ENCODE measurements at regions not wholly inside any gene's neighbourhood (a gene's known extent, or its start where the extent isn't known, plus 50 kb on each side); places are given as distances from the start of the nearest gene placed in this dataset.

DNA sequence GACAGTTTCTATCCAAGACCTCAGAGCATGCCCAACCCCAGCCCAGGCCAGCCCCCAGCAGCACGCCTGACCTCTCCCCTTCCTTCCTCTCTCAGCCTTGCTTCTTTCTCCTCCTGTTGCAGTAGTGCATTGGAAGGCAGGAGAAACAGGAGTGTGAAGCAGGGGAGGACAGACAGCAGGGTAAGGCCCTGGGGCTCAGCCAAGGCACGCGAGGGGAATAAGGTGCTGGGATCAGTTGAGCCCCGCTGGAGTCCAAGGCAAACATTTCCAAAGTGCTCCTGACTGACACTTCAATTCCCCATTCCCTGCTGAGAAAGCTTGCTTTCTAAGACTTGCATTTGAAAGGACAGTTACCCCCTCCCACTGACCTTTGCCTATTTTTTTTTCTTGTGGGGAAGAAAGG is 73.1 kb upstream of the OLFM4 start:
- ATAC-seq (ENCODE audit: low FRiP score) = no peak
- DNase-seq (ENCODE audit: low spot score) = no peak
- TF ChIP-seq, protein P1, sequence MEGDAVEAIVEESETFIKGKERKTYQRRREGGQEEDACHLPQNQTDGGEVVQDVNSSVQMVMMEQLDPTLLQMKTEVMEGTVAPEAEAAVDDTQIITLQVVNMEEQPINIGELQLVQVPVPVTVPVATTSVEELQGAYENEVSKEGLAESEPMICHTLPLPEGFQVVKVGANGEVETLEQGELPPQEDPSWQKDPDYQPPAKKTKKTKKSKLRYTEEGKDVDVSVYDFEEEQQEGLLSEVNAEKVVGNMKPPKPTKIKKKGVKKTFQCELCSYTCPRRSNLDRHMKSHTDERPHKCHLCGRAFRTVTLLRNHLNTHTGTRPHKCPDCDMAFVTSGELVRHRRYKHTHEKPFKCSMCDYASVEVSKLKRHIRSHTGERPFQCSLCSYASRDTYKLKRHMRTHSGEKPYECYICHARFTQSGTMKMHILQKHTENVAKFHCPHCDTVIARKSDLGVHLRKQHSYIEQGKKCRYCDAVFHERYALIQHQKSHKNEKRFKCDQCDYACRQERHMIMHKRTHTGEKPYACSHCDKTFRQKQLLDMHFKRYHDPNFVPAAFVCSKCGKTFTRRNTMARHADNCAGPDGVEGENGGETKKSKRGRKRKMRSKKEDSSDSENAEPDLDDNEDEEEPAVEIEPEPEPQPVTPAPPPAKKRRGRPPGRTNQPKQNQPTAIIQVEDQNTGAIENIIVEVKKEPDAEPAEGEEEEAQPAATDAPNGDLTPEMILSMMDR (IDR thresholded peaks at IDR 0.05) = no peak

DNA sequence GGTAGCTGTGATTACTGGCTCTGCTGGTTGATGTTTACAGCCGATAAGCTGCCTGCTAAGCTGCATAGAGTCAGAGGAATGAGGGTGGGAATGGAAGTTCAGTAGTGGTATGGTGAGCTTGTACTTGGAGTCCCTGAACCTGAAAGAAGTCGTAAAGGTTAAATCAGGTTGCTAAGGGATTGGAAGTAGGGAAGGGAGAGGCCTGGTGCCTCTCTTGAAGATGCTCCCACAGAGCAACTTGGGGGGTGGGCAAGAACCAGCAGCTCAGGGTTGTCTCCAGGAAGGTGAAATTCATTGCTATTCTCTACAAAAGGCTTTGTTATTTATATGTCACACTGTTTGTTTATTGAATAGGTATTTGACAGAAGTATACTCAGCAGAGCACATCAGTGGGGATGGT is 73.8 kb upstream of the OLFM4 start:
- no peak for ATAC-seq (ENCODE audit: low FRiP score)
- TF ChIP-seq, protein P1 (IDR thresholded peaks at IDR 0.05) = no peak
- no peak for DNase-seq (ENCODE audit: low spot score)

DNA sequence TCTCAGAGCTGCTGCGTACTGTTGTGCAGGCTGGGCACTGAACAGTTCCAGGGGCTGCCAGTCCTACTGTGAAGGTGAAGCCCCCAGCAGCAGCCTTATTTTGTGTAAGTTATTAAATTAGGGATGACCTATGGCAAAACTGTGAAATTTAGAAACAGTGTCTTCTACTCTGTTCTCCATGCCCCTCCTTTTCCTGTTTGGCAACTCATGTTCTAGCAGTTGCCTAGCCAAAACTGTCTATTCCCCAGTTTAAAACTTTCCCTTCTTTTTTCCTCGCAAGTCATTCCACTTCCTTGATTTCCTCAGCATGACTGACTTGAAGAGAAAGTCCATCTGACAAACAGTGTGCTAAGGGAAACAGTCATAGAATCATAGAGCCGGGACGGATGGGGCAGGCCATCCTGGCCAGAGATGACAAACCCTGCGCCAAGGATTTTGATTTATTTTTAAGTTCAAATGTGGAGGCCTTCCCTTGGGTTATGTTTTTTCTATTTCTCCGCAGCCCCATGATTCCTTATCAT is 78.1 kb upstream of the OLFM4 start:
- no peak for DNase-seq (ENCODE audit: low spot score)
- TF ChIP-seq, protein P1 (IDR thresholded peaks at IDR 0.05) = no peak
- ATAC-seq (ENCODE audit: low FRiP score) = no peak

DNA sequence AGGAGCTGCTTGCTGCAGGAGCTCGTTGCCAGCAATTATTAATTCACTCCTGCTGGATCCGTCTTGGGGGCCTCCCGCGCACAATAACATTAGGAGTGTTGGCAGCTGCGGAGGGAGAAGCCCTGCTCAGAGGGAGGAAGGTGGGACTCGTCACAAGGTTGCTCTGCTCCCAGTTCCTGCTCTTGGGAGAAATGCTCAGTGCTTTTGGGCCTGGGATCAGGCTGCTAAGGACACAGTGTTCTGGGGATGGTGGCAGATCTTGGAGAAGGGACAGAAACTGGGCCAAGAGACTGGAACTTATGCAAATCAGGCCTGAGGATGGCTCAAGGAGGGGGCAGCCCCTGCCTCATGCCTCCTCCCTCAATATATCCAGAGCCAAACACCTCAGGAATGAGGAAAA is 78.9 kb upstream of the OLFM4 start:
- ATAC-seq (ENCODE audit: low FRiP score) (no peak), DNase-seq (ENCODE audit: low spot score) (no peak)
- TF ChIP-seq, protein P1 (IDR thresholded peaks at IDR 0.05) = no peak

DNA sequence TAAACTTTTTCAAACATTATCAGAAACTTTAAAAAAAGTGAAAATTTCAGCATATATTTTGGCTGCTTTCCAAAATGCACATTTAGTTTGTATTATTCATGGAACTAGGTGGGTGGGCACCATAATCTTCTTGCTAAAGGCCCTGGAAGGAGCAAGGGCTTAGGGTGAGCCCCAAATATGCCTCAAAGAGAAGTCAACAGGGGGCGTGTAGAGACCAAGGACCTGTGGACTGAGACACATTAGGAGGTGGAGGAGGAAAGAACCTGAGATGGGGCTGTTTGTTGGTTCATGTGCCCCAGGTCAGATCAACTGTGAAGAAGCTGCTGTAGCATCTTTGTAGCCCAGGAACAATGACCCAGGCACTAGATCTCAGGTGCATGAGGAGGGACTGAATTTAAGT is 79.6 kb upstream of the OLFM4 start:
- TF ChIP-seq, protein P1 (IDR thresholded peaks at IDR 0.05) = no peak
- DNase-seq (ENCODE audit: low spot score) (no peak), ATAC-seq (ENCODE audit: low FRiP score) (no peak)

DNA sequence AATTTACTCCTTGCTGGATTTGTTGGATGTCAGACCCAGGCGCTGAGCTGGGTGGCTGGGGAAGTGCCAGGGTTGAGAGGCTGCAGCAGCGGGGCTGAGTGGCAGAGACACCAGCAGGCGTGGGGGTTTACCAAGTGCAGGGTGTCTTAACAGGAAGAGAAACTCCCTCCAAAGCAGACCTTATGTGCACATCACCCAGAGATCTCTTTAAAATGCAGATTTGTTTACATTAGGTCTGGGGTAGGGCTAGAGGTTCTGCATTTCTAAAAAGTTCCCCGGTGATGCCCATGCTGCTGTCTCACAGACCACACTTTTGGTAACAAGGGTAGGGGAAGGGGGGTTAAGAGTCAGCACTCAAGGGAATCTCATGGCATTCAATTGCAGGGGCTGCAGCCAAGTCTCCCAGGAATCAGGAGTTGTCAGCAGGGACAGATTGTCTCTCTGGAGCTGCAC is 80.7 kb upstream of the OLFM4 start:
- ATAC-seq (ENCODE audit: low FRiP score) (no peak), DNase-seq (ENCODE audit: low spot score) (no peak)

DNA sequence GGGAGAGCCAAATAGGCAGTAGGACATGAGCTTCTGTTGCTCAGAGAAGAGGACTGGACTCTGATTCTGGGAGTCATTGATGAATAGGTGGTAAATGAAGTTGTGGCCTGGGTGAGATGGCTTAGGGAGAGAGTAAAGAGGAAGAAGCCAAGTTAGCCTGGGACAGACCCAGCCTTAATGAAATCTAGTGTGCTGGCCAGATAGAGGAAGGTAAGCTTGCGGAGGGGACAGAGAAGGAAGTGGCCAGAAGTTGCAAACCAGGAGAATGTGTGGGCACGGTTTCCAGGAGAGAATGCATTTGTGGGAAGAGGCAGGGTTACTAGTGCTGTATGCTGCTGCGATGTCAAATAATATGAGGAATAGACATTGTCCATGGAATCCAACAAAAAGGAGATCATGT is 83.3 kb upstream of the OLFM4 start:
- TF ChIP-seq, protein P1 (IDR thresholded peaks at IDR 0.05) = no peak
- ATAC-seq (ENCODE audit: low FRiP score) (no peak), DNase-seq (ENCODE audit: low spot score) (no peak)

More for the DNA sequence above, 80.7 kb upstream of the OLFM4 start:
- TF ChIP-seq, protein P1 (IDR thresholded peaks at IDR 0.05) = no peak
